ENCODE measurements at regions not wholly inside any gene's neighbourhood (a gene's known extent, or its start where the extent isn't known, plus 50 kb on each side); places are given as distances from the start of the nearest gene placed in this dataset.

GRCh38 chr13:48852911-48853727, 122.6 kb upstream of the FNDC3A start:
- no peak for DNase-seq (ENCODE audit: insufficient read length)
- TF ChIP-seq POLR2A (IDR thresholded peaks at IDR 0.05; ENCODE audit: low read depth, low read length) (no peak), TAF1 (IDR thresholded peaks at IDR 0.05; ENCODE audit: borderline replicate concordance, low read depth, low read length) (no peak), POLR2AphosphoS5 (IDR thresholded peaks at IDR 0.05; ENCODE audit: low read depth, low read length) (no peak)
- no peak for FAIRE-seq

GRCh38 chr13:48853728-48854102, 122.0 kb upstream of the FNDC3A start:
- DNase-seq (ENCODE audit: insufficient read length) (no peak), FAIRE-seq (no peak)
- TF ChIP-seq POLR2AphosphoS5 (IDR thresholded peaks at IDR 0.05; ENCODE audit: low read depth, low read length) (no peak), POLR2A (IDR thresholded peaks at IDR 0.05; ENCODE audit: low read depth, low read length) (no peak), TAF1 (IDR thresholded peaks at IDR 0.05; ENCODE audit: borderline replicate concordance, low read depth, low read length) (no peak)

DNA sequence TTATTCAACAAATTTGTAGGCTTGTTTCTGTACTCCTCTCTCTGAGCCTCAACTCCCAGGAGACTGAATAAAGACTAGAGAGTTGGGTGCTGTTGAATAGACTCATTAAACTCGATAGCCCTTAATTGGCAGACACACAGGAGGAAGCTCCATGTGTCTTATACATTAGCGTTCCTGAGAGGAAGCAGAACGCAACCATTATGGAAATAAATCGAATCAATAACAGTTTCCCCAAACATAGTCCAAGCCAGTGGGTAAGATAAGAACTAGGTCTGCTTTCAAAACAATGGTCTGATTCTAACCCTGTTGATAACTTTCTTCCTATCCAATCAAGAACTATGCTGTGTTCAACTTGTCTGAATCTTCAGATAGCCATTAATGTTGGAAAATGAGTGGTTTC, 118.1 kb upstream of the FNDC3A start:
- FAIRE-seq (no peak), DNase-seq (ENCODE audit: insufficient read length) (no peak)
- no peak for TF ChIP-seq TAF1 (IDR thresholded peaks at IDR 0.05; ENCODE audit: borderline replicate concordance, low read depth, low read length)
- TF ChIP-seq POLR2AphosphoS5 (IDR thresholded peaks at IDR 0.05; ENCODE audit: low read depth, low read length), result no peak
- TF ChIP-seq POLR2A (IDR thresholded peaks at IDR 0.05; ENCODE audit: low read depth, low read length), result no peak

DNA sequence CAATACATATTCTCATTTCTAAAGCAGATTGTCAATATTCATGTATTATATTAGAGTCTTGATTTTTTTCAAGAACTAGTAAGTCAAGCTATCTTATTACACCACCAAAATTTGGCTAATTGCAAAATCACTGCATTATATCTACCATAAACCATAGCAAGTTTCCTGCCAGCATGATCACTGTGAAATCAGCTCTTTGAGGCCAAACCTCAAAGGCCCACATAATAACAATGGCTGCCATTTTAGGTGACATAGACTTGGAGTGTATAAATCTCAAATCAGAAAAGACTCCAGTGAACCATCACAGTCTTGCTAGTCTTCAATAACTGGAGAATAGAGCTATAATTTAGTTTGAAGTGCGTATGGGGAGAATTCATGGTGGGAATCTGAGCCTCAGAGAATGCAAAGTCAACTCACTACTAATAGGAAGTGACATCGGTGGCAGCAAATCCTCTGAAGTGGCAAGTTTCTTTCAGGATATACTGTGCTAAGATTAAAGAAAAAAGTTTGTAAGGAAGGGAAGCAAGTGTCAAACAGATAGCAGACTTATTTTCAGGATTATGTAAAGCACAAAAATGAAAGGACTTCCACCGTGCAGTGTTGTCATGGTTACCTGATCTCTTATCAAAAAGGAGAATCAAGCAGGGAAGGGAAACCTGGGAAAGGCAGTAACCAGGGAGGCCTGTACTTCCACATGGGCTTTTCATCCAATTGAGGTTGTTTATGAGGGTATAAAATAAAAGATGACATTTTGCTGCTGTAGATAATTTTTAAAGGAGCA, 117.4 kb upstream of the FNDC3A start:
- DNase-seq (ENCODE audit: insufficient read length) (no peak), FAIRE-seq (no peak)
- TF ChIP-seq POLR2AphosphoS5 (IDR thresholded peaks at IDR 0.05; ENCODE audit: low read depth, low read length) (no peak), POLR2A (IDR thresholded peaks at IDR 0.05; ENCODE audit: low read depth, low read length) (no peak), TAF1 (IDR thresholded peaks at IDR 0.05; ENCODE audit: borderline replicate concordance, low read depth, low read length) (no peak)

DNA sequence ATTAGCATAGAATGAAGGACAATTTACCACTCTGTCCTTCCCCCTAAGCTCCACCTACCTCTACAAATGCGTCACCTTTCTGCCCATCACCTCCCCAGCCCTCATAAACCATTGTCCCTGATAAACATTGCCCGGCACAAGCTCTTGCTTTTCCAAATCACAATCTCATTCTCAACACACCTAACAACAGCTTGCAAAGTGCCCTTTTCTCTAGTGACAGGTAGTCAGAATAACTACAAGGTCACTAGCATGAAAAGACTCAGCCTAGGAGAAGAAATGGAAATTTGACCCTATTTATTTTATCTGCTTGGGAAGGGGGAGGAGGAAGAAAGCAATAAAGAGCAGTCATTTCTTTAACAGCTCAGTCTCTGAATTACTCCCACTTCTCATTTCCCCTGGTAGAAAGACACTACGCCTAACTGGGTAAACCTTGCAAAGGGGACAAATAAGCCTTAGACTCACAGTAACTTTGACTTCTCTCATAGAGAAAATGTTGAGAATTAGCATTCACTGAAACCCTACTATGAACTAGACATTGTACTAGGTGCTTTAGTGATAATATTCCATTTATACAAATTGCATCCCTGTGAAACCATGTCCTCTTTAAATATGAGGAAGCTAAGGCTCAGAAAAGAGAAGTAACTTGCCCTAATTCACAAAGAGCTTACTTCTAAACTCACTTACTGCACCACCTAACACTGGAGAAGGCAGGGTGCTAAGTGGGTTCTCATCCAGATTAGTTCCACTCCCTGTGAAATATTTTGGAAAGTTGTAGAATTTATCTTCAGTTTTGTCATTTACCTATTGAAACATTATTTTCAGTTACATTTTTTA, 116.2 kb upstream of the FNDC3A start:
- FAIRE-seq (no peak), DNase-seq (ENCODE audit: insufficient read length) (no peak)
- TF ChIP-seq POLR2AphosphoS5 (IDR thresholded peaks at IDR 0.05; ENCODE audit: low read depth, low read length), result no peak
- no peak for TF ChIP-seq POLR2A (IDR thresholded peaks at IDR 0.05; ENCODE audit: low read depth, low read length)
- no peak for TF ChIP-seq TAF1 (IDR thresholded peaks at IDR 0.05; ENCODE audit: borderline replicate concordance, low read depth, low read length)

DNA sequence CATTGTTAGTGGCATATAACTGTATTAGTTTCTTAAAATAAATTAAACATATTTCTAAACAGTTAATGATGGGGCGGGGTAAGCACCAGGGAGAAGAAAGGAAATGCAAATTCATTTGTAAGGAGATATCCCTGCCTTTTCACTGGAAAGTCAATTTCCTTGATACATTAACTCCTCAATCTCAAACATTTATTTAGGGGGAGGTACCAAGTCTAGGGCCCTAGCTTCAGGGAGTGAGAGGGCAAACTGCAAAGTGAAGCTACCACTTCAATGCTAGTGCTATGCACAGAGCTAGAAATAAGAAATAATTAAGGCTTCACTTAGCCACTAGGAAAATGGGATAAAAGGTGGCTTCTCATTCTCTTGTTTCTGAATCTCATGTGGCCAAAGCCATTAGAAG, 115.3 kb upstream of the FNDC3A start:
- TF ChIP-seq POLR2AphosphoS5 (IDR thresholded peaks at IDR 0.05; ENCODE audit: low read depth, low read length) (no peak), POLR2A (IDR thresholded peaks at IDR 0.05; ENCODE audit: low read depth, low read length) (no peak), TAF1 (IDR thresholded peaks at IDR 0.05; ENCODE audit: borderline replicate concordance, low read depth, low read length) (no peak)
- FAIRE-seq (no peak), DNase-seq (ENCODE audit: insufficient read length) (no peak)

- no peak for DNase-seq (ENCODE audit: insufficient read length)
- no peak for FAIRE-seq
- TF ChIP-seq POLR2AphosphoS5 (IDR thresholded peaks at IDR 0.05; ENCODE audit: low read depth, low read length) (no peak), POLR2A (IDR thresholded peaks at IDR 0.05; ENCODE audit: low read depth, low read length) (no peak), TAF1 (IDR thresholded peaks at IDR 0.05; ENCODE audit: borderline replicate concordance, low read depth, low read length) (no peak)
These were observed 113.1 kb upstream of the FNDC3A start for GRCh38 chr13:48862572-48862971.

- TF ChIP-seq TAF1 (IDR thresholded peaks at IDR 0.05; ENCODE audit: borderline replicate concordance, low read depth, low read length), result no peak
- no peak for TF ChIP-seq POLR2A (IDR thresholded peaks at IDR 0.05; ENCODE audit: low read depth, low read length)
- TF ChIP-seq POLR2AphosphoS5 (IDR thresholded peaks at IDR 0.05; ENCODE audit: low read depth, low read length), result no peak
- DNase-seq (ENCODE audit: insufficient read length) (no peak), FAIRE-seq (no peak)
These were observed 111.6 kb upstream of the FNDC3A start for GRCh38 chr13:48864100-48864499.

- DNase-seq (ENCODE audit: insufficient read length) (no peak), FAIRE-seq (no peak)
- no peak for TF ChIP-seq TAF1 (IDR thresholded peaks at IDR 0.05; ENCODE audit: borderline replicate concordance, low read depth, low read length)
- TF ChIP-seq POLR2AphosphoS5 (IDR thresholded peaks at IDR 0.05; ENCODE audit: low read depth, low read length), result no peak
- no peak for TF ChIP-seq POLR2A (IDR thresholded peaks at IDR 0.05; ENCODE audit: low read depth, low read length)
These were observed 109.5 kb upstream of the FNDC3A start for GRCh38 chr13:48866249-48866648.

- DNase-seq (ENCODE audit: insufficient read length) (no peak), FAIRE-seq (no peak)
- no peak for TF ChIP-seq TAF1 (IDR thresholded peaks at IDR 0.05; ENCODE audit: borderline replicate concordance, low read depth, low read length)
These were observed 102.6 kb upstream of the FNDC3A start for GRCh38 chr13:48873081-48873480.

GRCh38 chr13:48873587-48873986, 102.1 kb upstream of the FNDC3A start:
- DNase-seq (ENCODE audit: insufficient read length) (no peak), FAIRE-seq (no peak)
- TF ChIP-seq POLR2AphosphoS5 (IDR thresholded peaks at IDR 0.05; ENCODE audit: low read depth, low read length) (no peak), POLR2A (IDR thresholded peaks at IDR 0.05; ENCODE audit: low read depth, low read length) (no peak), TAF1 (IDR thresholded peaks at IDR 0.05; ENCODE audit: borderline replicate concordance, low read depth, low read length) (no peak)
